GM21619 (cell line): ENCODE measurements at regions not wholly inside any gene's neighbourhood (a gene's known extent, or its start where the extent isn't known, plus 50 kb on each side); places are given as distances from the start of the nearest gene placed in this dataset.

Source experiments
- ATAC-seq: cut with Tn5 transposase; IDR thresholded peaks from one replicate; pipeline ENCODE4 v1.9.1; 2021; ENCODE audit not compliant: unreplicated experiment

- ATAC-seq = no peak
Measured at GRCh38 chr2:106628377-106628776, 141.2 kb downstream of the CD8B2 start.

DNA sequence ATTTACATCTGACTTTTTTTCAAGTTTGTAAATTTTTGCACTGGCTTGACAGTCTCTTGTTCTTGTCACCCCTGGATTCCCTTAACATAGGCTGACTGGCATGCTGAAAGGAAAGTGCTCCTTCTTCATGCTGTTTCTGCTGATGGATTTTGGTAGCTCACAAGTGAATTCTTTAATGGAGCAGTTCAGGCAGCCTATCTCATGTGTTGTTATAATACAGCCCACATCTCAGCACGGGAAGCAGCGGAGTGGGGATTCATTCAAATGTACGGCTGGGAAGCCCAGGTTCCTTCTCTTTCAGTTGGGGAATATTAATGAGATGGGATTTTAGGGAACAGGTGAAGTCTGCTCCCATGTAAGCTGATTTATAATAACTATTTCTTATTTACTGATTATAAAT lies 142.8 kb downstream of the CD8B2 start:
- no peak for ATAC-seq

DNA sequence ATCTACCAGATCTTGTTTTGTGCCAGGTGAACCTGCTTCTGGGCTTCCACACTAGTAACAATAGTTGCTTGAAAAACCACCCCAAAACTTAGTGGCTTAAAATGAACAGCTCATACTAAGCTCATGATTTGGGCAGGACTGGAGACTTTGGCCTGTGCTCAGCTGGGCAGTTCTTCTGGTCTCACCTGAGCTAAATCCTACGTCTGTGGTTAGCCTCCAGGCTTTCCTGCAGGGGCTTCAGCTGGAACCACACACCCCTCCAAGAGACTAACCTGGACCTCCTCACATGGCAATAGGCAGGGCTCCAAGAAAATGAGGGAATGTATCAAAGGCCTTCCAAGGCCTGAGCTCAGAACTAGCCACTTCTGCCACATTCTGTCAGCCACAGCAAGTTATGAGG lies 144.1 kb downstream of the CD8B2 start:
- ATAC-seq = no peak

DNA sequence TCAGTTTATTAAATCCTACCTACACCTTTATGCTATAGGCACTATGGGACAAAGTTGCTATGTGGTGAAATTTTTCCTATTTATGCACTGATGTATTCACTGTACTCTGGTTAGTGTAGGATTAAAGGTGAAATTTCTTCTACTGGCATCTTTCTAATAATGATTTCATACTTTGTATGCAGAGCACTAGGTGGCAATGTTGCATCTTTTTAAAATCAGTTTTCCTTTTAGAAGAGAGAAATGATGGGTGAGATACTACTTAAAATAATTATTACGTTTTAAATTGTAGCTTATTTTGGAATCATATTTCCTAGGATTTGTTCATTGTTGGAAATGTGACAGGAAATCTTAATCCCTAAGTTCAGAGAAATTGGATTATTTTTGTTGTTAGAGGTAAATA lies 150.9 kb downstream of the CD8B2 start:
- ATAC-seq = no peak

GRCh38 chr2:106638580-106638979 lies 151.4 kb downstream of the CD8B2 start:
- no peak for ATAC-seq

- no peak for ATAC-seq
Measured at GRCh38 chr2:106642679-106643078, 155.5 kb downstream of the CD8B2 start.

DNA sequence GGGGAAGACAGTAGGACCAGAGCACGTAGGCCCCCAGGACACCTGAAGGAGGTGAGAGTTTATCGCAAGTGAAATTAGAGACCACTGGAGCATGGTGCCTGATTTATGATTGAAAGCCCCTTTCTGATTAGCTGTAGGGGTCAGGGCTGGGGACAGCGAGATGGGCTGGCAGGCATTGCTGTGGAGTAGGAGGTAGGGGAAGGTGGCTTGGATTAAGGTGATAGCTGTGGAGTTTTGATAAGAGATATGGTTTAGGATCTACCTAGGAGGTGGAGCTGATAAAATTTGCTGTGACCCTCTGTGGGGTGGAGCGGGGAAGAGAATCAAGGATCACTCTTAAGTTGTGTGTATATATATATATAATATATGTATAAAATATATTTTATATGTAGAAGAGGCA lies 157.5 kb downstream of the CD8B2 start:
- ATAC-seq = no peak

- no peak for ATAC-seq
Measured at GRCh38 chr2:106646605-106647004, 159.4 kb downstream of the CD8B2 start.

DNA sequence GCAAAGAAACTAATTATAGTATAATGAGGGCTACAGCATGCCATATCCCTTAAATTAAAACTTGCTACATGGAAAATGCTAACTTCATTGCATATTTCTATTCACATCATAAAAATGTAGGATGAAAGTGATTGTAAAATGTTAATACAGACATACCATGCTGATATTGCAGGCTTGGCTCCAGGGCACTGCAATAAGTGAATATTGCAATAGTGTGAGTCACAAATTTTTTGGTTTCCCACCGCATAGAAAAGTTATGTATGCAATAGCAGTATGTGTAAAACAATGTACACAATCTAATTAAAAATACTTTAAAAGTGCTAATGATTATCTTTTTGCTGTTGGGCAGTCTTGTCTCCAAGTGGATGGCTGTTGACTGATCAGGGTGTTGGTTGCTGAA lies 162.1 kb downstream of the CD8B2 start:
- no peak for ATAC-seq

- no peak for ATAC-seq
Measured at GRCh38 chr2:106653465-106653864, 166.3 kb downstream of the CD8B2 start.

- ATAC-seq = no peak
Measured at GRCh38 chr2:106658616-106659015, 171.5 kb downstream of the CD8B2 start.

GRCh38 chr2:106664669-106665068 lies 177.5 kb downstream of the CD8B2 start:
- ATAC-seq = peak; percentile 78

DNA sequence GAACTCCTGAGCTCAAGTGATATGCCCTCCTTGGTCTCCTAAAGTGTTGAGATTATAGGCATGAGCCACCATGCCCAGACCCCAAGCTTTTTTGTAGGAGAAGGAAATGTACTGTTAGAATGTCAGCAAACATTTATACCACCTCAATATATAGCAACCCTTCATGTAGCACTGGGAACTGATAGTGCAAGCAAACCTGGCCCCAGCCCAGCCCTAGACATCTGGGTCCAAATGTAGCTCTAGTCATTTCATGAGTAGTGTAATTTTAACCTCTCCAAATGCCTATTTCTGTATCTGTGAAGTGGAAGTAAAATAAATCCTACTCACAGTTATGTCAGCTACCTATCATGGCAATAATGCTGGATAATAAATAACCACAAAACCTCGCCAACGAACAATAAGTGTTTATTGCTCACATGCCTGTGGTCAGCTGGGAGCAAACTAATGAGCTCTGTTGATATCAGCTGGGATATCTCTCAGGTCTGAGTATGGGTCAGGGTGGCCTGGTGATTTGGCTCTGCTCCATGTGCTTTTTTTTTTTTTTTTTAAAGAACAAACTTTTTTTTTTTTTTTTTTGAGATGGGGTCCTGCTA lies 180.4 kb downstream of the CD8B2 start:
- ATAC-seq = no peak

DNA sequence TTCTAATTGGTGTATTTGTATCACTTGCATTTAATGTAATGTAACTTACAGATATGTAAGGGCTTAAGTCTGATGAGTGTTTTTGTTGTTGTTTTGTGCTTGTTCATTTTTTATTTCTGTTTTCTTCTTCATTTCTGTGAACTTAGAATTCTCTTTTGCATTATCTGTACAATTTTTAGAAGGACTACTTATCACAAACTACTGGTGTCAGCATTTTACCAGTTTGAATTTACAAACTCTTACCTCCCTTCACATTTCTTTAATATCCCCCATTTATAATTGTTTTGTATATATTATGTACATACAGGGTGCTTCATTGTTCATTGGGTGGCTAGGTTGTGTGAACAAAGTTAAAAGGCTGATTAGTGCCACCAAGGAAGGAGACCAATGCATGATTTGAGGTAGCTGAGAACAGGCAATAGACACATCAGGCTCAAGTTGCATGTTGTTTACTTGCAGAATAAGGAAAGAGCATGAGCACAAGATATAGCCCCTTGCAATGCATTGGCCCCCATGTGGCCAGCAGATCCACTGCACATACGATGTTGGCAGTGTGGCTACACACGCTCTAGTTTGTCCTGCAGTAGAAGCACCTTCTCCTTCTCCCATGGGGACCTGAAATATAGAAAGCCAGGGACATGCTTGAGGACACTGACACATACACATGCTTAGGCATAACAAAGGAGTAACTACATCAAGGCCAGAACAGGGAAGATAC lies 198.2 kb downstream of the CD8B2 start:
- no peak for ATAC-seq

DNA sequence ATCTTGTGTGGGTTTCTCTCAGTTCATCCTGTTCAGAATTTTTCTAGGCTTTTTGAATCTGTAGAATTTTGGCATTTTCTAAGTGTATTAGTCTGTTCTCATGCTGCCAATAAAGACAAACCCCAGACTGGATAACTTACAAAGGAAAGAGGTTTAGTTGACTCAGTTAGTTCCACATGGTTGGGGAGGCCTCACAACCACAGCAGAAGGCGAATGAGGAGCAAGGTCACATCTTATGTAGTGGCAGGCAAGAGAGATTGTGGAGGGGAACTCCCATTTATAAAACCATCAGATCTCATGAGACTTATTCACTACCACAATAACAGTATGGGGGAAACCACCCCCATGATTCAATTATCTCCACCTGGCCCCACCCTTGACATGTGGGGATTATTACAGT lies 199.2 kb downstream of the ST6GAL2 start:
- ATAC-seq = no peak

- ATAC-seq = no peak
Measured at GRCh38 chr2:106694964-106695470, 190.9 kb downstream of the ST6GAL2 start.

- ATAC-seq = no peak
Measured at GRCh38 chr2:106695919-106696318, 190.0 kb downstream of the ST6GAL2 start.

DNA sequence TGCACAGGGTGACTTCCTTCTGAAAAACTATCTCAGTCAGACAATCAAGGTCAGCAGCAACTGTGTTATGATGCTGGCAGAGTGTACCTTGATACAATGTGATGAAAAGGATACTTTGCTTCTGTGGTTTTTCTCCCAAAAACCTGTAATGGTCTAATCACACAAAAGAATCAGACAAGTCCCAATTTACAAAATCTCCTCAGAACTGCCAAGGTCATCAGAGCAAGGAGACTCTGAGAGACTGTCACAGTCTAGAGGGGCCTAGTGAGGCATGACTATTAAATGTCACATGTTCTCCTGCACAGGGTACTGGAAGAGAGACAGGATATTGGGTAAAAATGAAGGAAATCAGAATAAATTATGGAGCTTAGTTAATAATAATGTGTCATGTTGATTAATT lies 185.4 kb downstream of the ST6GAL2 start:
- no peak for ATAC-seq

- no peak for ATAC-seq
Measured at GRCh38 chr2:106701203-106702022, 184.6 kb downstream of the ST6GAL2 start.

GRCh38 chr2:106703161-106703560 lies 182.8 kb downstream of the ST6GAL2 start:
- ATAC-seq = no peak

GRCh38 chr2:106704798-106705197 lies 181.2 kb downstream of the ST6GAL2 start:
- ATAC-seq = no peak

DNA sequence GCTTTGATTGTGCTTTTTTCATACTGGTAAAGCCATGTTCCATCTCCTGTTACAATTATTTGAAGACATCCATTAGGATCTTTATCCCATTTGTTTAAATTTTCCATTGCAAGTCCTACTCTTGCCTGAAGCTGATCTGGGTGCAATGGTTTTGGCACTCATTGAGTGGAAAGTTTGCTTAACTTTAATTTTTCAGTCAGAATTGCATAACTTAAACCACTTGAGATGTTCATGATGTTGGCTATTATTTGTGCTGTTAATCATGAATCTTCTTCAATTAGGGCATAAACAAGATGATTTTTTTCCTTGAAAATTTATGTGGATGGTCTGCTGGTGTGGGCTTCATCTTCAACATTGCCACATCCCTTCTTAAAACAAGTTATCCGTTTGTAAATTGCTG lies 180.1 kb downstream of the ST6GAL2 start:
- ATAC-seq = no peak
